ENCODE measurements at regions not wholly inside any gene's neighbourhood (a gene's known extent, or its start where the extent isn't known, plus 50 kb on each side); places are given as distances from the start of the nearest gene placed in this dataset.

GRCh38 chr6:84554706-84555105, 209.7 kb downstream of the TBX18 start:
- H3K4me3 ChIP-seq, result no peak overlapping the region
- TF ChIP-seq POLR2A (IDR thresholded peaks at IDR 0.05) (no peak), CTCF (IDR thresholded peaks at IDR 0.05) (no peak)
- no peaks in the 10 kb centered on the region for H3K27me3 ChIP-seq
- no peak for DNase-seq
- no peaks in the 10 kb centered on the region for H3K9me3 ChIP-seq
- H3K27ac ChIP-seq, result no peak overlapping the region
- no peaks in the 10 kb centered on the region for H3K4me1 ChIP-seq
- no peaks in the 10 kb centered on the region for H3K36me3 ChIP-seq

DNA sequence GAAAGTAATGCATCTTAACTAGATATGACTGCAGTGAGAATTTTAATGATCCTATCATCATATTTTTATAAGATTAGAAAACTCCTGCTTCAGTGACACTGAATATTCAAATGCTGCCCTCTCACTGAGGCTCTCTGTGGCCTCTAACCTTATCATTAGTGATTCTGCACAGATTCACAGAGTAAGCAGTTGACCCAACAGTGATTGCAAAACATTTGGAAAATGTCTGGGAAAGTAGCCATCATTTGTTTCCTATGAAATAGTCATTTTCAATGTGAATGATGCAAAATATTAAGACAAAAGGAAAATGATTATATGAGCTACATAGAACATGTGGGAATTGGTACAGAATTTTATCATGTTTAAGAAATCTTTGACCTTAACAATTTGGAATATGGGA, 210.3 kb downstream of the TBX18 start:
- no peak overlapping the region for H3K4me3 ChIP-seq
- H3K27ac ChIP-seq, result no peak overlapping the region
- TF ChIP-seq POLR2A (IDR thresholded peaks at IDR 0.05) (no peak), CTCF (IDR thresholded peaks at IDR 0.05) (no peak)
- H3K27me3 ChIP-seq, result no peaks in the 10 kb centered on the region
- DNase-seq, result no peak
- no peaks in the 10 kb centered on the region for H3K4me1 ChIP-seq
- no peaks in the 10 kb centered on the region for H3K36me3 ChIP-seq
- H3K9me3 ChIP-seq, result no peaks in the 10 kb centered on the region

DNA sequence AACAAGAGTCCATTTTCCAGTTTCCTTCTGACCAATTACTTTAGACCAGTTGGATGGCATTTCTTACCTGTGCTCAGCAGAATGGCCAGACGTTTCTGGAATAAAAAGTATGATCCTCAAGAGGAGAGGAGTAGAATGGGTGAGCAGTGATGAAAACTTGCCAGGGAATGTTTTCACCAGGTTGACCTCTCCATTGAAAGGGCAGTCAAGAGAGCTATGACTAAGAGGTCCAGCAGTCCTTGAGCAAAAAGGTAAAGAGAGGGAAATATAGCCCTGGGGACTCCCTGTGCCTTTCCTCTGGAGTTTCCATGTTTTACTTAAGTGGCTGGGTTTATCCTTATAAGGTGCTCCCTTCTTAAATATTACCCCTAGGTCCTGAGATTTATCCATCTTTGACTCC, 210.9 kb downstream of the TBX18 start:
- DNase-seq, result no peak
- H3K27me3 ChIP-seq, result no peaks in the 10 kb centered on the region
- TF ChIP-seq POLR2A (IDR thresholded peaks at IDR 0.05) (no peak), CTCF (IDR thresholded peaks at IDR 0.05) (no peak)

DNA sequence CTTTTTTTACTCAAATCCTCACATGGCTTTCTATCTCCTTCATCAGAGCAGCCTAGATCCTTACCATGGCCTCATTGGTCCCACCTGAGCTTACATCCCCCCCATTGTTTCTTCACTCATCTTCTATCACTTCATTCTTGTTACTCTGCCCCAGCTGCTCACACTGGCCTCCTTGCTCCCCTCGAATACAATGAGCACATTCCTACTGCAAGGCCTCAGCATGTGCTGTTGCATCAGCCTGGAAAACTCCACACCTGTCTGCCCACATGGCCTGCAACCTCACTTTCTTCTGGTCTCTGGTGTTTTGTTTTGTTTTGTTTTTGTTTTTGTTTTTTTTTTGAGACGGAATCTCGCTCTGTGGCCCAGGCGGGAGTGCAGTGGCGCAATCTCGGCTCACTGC, 212.6 kb downstream of the TBX18 start:
- H3K9me3 ChIP-seq, result no peaks in the 10 kb centered on the region
- no peaks in the 10 kb centered on the region for H3K27me3 ChIP-seq
- H3K27ac ChIP-seq, result no peak overlapping the region
- no peak overlapping the region for H3K4me3 ChIP-seq
- no peaks in the 10 kb centered on the region for H3K36me3 ChIP-seq
- no peaks in the 10 kb centered on the region for H3K4me1 ChIP-seq
- TF ChIP-seq CTCF (IDR thresholded peaks at IDR 0.05), result no peak
- TF ChIP-seq POLR2A (IDR thresholded peaks at IDR 0.05), result no peak
- DNase-seq, result no peak

More for the DNA sequence above, 210.9 kb downstream of the TBX18 start:
- Histone ChIP-seq H3K36me3 (no peaks in the 10 kb centered on the region), H3K27ac (no peak overlapping the region), H3K4me1 (no peaks in the 10 kb centered on the region), H3K9me3 (no peaks in the 10 kb centered on the region), H3K4me3 (no peak overlapping the region)

- DNase-seq, result no peak
- no peaks in the 10 kb centered on the region for H3K27me3 ChIP-seq
- no peaks in the 10 kb centered on the region for H3K36me3 ChIP-seq
- H3K4me1 ChIP-seq, result no peaks in the 10 kb centered on the region
- no peak for TF ChIP-seq CTCF (IDR thresholded peaks at IDR 0.05)
- no peak for TF ChIP-seq POLR2A (IDR thresholded peaks at IDR 0.05)
- H3K4me3 ChIP-seq, result no peak overlapping the region
- H3K27ac ChIP-seq, result no peak overlapping the region
- H3K9me3 ChIP-seq, result no peaks in the 10 kb centered on the region
Observed at GRCh38 chr6:84549917-84550316, 214.5 kb downstream of the TBX18 start.

GRCh38 chr6:84547341-84547801, 217.0 kb downstream of the TBX18 start:
- H3K27ac ChIP-seq, result no peak overlapping the region
- H3K9me3 ChIP-seq, result no peaks in the 10 kb centered on the region
- no peaks in the 10 kb centered on the region for H3K36me3 ChIP-seq
- no peaks in the 10 kb centered on the region for H3K27me3 ChIP-seq
- no peaks in the 10 kb centered on the region for H3K4me1 ChIP-seq
- H3K4me3 ChIP-seq, result no peak overlapping the region
- TF ChIP-seq CTCF (IDR thresholded peaks at IDR 0.05) (no peak), POLR2A (IDR thresholded peaks at IDR 0.05) (no peak)
- no peak for DNase-seq
